KOPT-K1 (cell line): ENCODE measurements at regions not wholly inside any gene's neighbourhood (a gene's known extent, or its start where the extent isn't known, plus 50 kb on each side); places are given as distances from the start of the nearest gene placed in this dataset.

Experiments used
- H3K27ac ChIP-seq: fragments of 200-600 bp; sonication (generic); 2 replicates; pipeline ENCODE4 v1.5.1; 2016; ENCODE audit warnings: antibody characterized with exemption, mild to moderate bottlenecking, low read depth, low read length; ENCODE audit not compliant: poor library complexity, severe bottlenecking
- H3K36me3 ChIP-seq: fragments of 200-600 bp; sonication (generic); 2 replicates; pipeline ENCODE4 v1.5.1; 2017; ENCODE audit warnings: antibody characterized with exemption, mild to moderate bottlenecking, low read length, moderate library complexity; ENCODE audit not compliant: insufficient read depth
- H3K9me3 ChIP-seq: fragments of 200-600 bp; sonication (generic); 2 replicates; pipeline ENCODE4 v1.5.1; 2017; ENCODE audit warnings: antibody characterized with exemption, low read length, mild to moderate bottlenecking; ENCODE audit not compliant: insufficient read depth, poor library complexity, severe bottlenecking

DNA sequence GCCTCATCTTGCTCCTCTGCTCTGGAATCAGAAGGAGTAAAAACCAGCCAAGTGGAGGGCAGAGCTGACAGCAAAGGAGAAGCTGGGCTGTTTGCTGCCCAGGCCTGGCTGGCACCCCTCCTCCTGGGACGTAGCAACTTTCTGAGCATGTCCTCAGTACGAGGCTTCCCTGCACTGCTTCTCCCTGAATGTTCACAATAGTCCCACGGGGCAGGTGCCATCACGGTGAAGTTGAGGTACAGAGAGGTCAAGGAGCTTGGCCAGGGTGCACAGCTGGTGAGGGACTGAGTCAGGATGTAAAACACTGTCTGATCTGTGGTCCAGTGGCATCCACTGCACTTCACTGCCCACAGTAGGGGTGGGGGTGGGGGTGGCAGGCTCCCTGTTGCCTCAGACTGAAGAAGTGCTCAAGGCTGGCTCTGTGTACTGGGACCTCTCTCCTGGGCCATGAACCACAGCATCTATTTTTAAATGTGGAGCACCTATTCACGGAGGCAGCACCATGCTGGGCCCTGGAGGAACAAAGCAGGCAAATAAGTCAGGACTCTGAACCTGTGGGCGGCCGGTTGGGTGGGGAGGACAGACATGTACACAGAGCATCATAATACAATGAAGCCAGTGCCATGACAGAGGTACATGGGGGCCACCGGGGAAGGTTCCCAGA lies 369.5 kb downstream of the SEC14L1 start:
- H3K27ac ChIP-seq = no peak overlapping the region
- no peaks in the 10 kb centered on the region for H3K36me3 ChIP-seq
- H3K9me3 ChIP-seq = peaks cover 24% of the 10 kb centered on the region

- Histone ChIP-seq H3K9me3 (peaks cover 24% of the 10 kb centered on the region), H3K27ac (no peak overlapping the region), H3K36me3 (no peaks in the 10 kb centered on the region)
These were observed 370.8 kb downstream of the SEC14L1 start for GRCh38 chr17:77511514-77512061.

- no peaks in the 10 kb centered on the region for H3K36me3 ChIP-seq
- H3K27ac ChIP-seq = no peak overlapping the region
- H3K9me3 ChIP-seq = peaks cover 24% of the 10 kb centered on the region
These were observed 371.5 kb downstream of the SEC14L1 start for GRCh38 chr17:77512062-77512946.

GRCh38 chr17:77513045-77513444 lies 372.3 kb downstream of the SEC14L1 start:
- Histone ChIP-seq H3K9me3 (peaks cover 24% of the 10 kb centered on the region), H3K36me3 (no peaks in the 10 kb centered on the region), H3K27ac (no peak overlapping the region)

DNA sequence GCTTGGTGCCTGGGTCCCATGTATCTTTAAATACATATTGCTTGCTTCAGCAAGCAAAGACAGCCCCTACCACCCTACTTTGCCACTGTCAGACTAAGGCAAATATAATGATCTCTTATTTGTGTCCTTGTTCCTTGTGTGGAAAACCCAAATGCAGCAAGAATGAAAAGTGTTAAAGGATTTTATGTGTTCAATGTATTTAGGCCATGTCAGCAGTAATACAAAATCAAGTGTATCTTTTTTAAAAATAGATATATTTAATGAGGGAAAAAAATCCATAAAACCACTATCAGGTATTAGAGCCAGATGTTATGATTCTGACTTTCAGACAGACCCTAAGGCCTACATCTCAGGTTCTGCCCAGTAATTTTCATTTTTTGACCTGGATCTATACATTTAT lies 374.5 kb downstream of the SEC14L1 start:
- Histone ChIP-seq H3K9me3 (peaks cover 24% of the 10 kb centered on the region), H3K36me3 (no peaks in the 10 kb centered on the region), H3K27ac (no peak overlapping the region)

DNA sequence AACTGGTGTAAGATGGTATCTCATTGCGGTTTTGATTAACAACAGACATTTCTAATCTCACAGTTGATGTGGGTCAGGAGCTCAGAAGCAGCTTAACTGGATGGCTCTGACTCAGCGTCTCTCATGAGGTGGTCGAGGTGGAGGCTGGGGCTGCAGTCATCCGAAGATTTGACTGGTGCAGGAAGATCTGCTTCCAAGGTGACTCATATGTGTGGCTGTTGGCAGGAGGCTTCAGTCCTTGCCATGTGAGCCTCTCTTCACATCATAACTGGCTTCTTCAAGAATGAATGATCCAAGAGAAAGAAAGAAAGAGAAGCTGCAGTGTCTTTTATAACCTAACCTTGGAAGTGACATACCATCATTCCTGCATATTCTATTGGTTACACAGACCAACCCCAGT lies 376.1 kb downstream of the SEC14L1 start:
- Histone ChIP-seq H3K27ac (no peak overlapping the region), H3K9me3 (peaks cover 12% of the 10 kb centered on the region), H3K36me3 (no peaks in the 10 kb centered on the region)

DNA sequence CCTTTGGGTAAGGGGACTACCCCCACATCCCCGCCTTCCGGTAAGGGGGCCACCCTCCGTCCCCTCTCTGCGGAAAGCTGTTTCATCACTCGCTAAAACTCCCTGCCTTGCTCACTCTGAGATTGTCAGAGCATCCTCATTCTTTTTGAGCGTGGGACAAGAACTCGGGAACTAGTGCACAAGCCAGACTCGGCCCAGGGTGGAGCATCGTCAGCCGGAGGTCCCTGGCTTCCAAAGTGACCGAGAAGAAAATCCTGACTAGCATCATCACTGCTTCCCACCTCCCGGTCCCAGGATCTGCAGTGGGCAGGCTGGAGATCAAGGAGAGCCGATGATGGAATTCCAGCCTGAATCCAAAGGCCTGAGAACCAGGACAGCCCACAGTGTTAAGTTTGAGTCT lies 380.3 kb downstream of the SEC14L1 start:
- Histone ChIP-seq H3K9me3 (no peaks in the 10 kb centered on the region), H3K27ac (no peak overlapping the region), H3K36me3 (no peaks in the 10 kb centered on the region)

DNA sequence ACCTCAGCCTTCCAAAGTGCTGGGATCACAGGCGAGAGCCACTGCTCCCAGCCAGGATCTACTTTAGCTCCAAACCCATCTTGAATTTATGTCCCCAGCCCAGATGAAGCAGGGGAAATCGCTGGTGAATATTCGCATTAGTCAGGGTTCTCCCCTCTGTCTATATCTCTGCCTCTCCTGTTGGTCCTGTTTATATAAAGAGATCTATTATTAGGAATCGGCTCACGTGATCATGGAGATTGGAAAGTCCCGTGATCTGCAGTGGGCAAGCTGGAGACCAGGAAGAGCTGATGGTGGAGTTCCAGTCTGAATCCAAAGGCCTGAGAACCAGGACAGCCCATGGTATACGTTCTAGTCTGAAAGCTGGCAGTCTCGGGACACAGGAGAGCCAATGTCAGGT lies 382.8 kb downstream of the SEC14L1 start:
- Histone ChIP-seq H3K36me3 (no peaks in the 10 kb centered on the region), H3K9me3 (no peaks in the 10 kb centered on the region), H3K27ac (no peak overlapping the region)

GRCh38 chr17:77526259-77526711 lies 385.5 kb downstream of the SEC14L1 start:
- H3K9me3 ChIP-seq = no peaks in the 10 kb centered on the region
- H3K27ac ChIP-seq = no peak overlapping the region
- H3K36me3 ChIP-seq = no peaks in the 10 kb centered on the region

DNA sequence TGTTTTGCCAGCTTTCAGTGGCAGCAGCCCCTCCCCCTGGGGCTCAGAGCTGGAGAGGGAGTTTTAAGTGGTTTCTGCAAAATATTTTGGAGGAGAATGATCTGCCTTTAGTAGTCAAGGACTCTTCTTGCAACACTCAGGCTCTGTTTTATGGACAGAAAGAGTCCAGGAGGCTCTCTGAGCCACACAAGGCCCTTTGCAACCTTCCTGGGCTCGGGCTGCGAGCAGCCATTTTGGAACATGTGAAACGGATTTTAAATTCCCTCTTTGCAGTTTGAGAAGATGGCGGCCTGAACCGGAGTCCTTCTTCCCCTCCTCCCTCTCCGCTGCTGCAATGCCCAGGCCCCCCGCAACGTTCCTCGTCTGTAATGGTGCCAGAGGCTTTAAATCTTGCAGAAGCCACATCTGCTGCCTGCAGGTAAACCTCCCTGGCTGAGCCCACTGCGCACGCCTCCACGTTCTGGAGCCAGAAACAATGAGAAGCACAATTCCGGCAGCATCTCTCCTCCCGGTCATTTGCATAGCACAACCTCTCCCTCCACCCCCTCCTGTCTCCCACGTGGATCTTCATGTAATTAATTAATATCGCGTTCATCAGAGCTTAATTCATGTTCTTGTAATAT lies 386.1 kb downstream of the SEC14L1 start:
- H3K36me3 ChIP-seq = no peaks in the 10 kb centered on the region
- no peak overlapping the region for H3K27ac ChIP-seq
- H3K9me3 ChIP-seq = no peaks in the 10 kb centered on the region

- Histone ChIP-seq H3K27ac (no peak overlapping the region), H3K36me3 (no peaks in the 10 kb centered on the region)
These were observed 386.6 kb downstream of the SEC14L1 start for GRCh38 chr17:77527409-77527808.

DNA sequence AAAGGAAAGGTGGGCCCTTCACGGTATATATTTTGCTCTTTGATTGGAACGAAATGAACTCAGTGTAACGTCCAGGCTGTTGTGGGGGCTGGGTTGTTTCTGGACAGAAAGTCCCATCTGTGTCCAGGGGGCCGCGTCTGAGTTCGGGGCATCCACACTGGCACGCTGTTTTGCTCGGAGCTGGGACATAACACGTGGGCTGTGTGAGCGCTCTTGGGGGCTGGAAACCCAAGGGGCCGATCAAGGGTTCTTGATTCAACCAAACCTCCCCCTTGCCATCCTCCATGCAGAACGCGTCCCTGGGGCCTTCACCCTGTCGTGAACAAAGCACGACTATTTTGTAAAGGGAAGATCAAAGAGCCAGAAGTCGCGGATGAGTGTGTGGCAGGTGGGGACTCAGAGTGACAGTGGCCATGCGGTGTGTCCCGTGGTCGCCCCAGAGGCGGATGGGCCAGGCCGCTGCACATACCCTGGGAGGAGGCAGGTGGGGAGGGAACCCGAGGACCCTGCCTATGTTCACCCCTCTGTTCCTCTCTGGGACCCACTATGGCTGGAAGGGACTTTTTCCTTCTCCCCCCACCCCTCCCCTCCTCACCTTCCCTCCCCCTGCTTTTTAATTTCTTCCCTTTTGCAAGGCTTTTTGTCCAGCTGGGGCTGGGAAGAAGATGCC lies 387.2 kb downstream of the SEC14L1 start:
- H3K9me3 ChIP-seq = no peaks in the 10 kb centered on the region
- no peaks in the 10 kb centered on the region for H3K36me3 ChIP-seq
- H3K27ac ChIP-seq = no peak overlapping the region

More at GRCh38 chr17:77527409-77527808, 386.6 kb downstream of the SEC14L1 start:
- H3K9me3 ChIP-seq = no peaks in the 10 kb centered on the region

GRCh38 chr17:77528516-77529327 lies 388.0 kb downstream of the SEC14L1 start:
- Histone ChIP-seq H3K9me3 (peaks cover under 1% of the 10 kb centered on the region), H3K27ac (no peak overlapping the region), H3K36me3 (no peaks in the 10 kb centered on the region)

DNA sequence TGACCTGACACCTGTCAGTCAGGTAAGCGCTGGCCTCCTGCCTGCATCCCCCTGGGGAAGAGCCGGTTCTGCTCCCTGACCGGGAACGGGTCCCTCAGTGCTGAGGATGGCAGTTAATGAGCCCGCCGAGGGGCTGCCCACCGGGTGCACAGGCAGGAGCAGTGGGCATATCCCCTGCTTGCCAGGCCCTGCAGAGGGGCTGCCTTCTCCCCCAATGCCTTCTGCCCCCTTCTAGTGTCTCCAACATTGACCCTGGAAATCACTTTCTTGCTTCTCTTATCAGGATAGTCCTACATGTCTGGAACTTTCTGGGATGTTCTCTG lies 388.5 kb downstream of the SEC14L1 start:
- Histone ChIP-seq H3K9me3 (peaks cover 7% of the 10 kb centered on the region), H3K36me3 (no peaks in the 10 kb centered on the region), H3K27ac (no peak overlapping the region)
